LNCAP (cell line): ENCODE measurements at regions not wholly inside any gene's neighbourhood (a gene's known extent, or its start where the extent isn't known, plus 50 kb on each side); places are given as distances from the start of the nearest gene placed in this dataset.

ENCODE experiments used
- TF ChIP-seq, protein P1 (sequence below): fragments of 450-650 bp; IDR thresholded peaks from 2 replicates; pipeline ENCODE4 v1.5.1; 2017; ENCODE audit warnings: mild to moderate bottlenecking

DNA sequence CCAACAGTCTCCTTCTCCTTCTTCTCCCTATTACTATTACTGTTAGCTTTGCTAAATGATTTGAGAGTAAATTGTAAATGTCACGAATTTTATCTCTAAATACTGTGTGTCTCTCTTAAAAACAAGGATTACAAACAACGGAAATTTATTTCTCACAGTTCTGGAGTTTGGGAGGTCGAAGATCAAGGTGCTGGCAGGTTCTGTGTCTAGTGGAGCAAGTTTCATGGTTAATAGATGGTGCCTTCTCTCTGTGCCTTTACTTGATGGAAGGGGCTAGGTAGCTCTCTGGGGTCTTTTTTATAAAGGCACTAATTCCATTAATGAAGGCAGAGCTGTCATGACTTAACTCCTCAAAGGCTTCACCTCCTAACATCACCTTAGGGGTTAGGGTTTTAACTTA lies 237.9 kb downstream of the MAN2A1 start:
- TF ChIP-seq, protein P1, sequence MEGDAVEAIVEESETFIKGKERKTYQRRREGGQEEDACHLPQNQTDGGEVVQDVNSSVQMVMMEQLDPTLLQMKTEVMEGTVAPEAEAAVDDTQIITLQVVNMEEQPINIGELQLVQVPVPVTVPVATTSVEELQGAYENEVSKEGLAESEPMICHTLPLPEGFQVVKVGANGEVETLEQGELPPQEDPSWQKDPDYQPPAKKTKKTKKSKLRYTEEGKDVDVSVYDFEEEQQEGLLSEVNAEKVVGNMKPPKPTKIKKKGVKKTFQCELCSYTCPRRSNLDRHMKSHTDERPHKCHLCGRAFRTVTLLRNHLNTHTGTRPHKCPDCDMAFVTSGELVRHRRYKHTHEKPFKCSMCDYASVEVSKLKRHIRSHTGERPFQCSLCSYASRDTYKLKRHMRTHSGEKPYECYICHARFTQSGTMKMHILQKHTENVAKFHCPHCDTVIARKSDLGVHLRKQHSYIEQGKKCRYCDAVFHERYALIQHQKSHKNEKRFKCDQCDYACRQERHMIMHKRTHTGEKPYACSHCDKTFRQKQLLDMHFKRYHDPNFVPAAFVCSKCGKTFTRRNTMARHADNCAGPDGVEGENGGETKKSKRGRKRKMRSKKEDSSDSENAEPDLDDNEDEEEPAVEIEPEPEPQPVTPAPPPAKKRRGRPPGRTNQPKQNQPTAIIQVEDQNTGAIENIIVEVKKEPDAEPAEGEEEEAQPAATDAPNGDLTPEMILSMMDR, result no peak

DNA sequence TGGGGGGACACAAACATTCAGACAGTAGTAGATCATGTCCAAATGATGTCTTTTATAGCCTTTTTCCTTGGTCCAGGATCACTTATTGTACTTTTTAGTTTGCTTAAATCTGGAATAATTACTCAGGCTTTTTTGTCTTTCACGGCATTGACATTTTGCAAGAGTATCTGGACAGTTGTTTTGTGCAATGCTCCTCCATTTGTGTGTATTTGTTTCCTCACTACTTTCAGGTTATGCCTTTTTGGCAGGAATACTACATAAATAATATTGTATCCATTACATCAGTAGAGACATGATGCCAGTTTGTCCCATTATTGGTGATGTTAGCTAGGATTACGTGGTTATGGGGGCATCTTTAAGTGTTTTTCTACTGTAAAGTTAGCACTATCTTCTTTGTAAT lies 238.3 kb downstream of the MAN2A1 start:
- TF ChIP-seq, protein P1, result no peak

DNA sequence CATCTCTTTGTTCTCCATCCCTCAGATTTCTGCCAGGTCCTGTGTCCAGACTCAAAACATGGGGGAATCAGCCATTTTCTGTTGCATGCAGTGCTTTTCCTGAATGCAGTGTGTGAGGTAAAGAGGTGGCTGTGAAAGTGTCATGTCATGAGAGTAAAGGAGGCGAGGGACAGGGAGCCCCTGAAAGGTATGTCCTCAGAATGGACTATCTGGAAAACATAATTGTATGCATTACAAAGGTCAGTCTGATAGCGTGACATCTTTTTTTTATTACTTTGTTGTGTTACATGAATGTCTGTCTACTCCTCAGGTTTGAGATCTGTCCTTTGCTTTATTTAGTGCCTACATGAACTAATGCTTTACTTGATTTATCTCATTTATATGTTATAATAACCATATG lies 239.1 kb downstream of the MAN2A1 start:
- TF ChIP-seq, protein P1, result no peak

DNA sequence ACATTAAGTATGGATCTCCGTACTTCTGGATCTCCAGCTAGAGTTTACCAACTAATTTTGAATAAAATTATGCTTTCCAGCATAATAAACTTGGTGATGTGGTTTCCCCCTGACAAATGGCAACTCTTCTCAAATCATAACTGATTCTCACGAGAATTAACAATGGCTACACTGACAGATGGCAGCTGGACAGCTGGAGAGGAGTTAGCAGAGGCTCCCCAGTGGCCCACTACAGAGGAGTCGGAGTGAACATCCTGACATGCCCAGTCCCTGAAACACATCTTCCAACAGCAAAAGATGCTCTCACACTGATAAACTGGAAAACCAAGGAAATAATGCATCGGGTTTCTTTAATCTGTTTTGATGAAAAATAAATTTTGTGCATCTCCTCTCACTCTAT lies 239.6 kb downstream of the MAN2A1 start:
- TF ChIP-seq, protein P1, result no peak

DNA sequence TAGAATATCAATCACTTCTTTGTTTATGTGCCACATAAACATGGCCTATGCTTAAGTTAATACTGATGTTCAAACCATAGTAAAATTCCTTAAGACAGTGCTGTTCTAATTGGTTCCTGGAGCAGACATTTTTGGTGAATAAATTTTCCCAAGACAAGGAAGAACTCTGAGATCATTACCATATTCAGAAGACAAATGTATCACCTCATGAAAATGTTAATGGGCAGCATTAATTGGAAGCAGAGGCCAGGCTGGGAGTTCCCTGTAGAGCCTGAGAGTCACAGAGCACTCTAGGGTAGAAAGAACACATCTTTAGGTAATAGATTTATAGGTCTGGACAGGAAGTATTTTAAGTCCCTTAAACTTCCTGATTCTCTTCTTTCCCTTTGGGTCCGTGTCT lies 240.2 kb downstream of the MAN2A1 start:
- TF ChIP-seq, protein P1, result no peak

DNA sequence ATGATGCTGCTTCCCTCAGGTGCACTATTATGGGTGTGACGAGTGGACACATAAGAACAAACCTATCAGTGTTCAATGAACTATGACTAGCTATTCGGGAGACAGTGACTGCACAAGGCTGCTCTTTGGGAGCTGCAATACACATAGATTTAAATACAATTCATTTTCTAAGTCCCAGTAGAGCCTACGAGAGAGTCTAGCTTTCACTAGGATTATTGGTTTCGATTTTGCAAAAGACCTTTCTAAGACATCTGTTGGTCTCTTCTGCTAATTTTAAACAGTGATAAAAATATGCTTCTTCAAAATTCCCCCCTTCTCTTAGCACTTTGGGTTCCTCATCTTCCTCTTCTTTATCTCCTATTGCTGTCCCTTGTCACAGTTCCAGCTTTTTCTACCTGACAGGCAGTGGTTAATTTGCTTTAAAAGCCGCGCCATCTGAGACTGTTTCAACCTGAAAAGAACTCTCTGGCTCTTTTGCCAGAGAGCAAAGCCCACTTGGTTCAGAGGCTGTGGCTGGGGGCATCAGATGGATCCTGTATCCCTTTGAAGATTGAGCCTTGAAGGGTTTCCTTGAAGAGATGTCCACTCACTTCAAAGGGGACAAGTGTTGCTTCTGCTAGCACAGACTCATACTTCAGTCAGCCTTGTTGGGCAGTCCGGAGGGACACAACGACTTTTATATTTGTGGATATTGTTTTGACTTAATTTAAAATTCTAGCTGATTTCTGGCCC lies 241.5 kb downstream of the MAN2A1 start:
- TF ChIP-seq, protein P1, result no peak

DNA sequence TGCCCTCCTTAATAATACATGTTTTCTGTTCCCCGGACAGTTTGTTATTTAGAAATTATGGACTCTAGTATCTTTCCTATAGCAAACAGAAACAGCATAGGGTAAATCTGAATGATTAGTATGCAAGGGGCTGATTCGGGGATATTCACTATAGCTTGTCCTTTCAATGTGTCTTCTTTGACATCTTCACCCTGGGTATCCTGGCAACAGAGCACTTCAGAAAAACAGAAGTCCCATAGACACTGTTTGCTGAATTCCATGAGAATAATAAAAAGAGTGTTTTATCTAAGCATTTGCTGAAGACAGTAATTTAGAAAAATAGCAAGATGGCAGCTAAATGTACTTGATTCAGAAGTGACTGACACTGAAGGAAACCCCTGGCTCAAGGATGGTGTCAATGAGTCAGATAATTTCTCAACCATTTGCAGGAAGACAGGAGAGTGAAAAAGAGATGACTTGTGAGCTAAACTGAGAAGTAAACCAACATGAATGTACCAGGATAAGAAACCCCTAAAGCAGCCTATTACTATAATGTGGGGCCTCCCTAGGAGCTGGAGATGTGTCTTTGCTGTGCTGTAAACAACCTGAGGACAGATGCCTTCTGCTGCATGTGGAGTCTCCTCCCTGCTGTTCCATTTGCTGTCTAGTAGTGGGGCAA lies 246.2 kb downstream of the MAN2A1 start:
- TF ChIP-seq, protein P1, result no peak
